ENCODE measurements at regions not wholly inside any gene's neighbourhood (a gene's known extent, or its start where the extent isn't known, plus 50 kb on each side); places are given as distances from the start of the nearest gene placed in this dataset.
A peak's percentile ranks its signal among the peaks of the same experiment; 100 is the strongest.

GRCh38 chr2:217382794-217383193 lies 522.9 kb upstream of the TNP1 start:
- H4K8ac ChIP-seq (ENCODE audit: low read depth, low read length) = no peak overlapping the region
- H3K27me3 ChIP-seq (ENCODE audit: insufficient read depth, low read length) = no peaks in the 10 kb centered on the region
- no peak overlapping the region for H3K23ac ChIP-seq (ENCODE audit: low read length)
- no peak overlapping the region for H2BK5ac ChIP-seq (ENCODE audit: low read depth, low read length, poor library complexity)
- WGBS (ENCODE audit: extremely low coverage, insufficient coverage, insufficient read length) = no CpG with 5 or more reads among the region's 5 CpGs
- H2AK5ac ChIP-seq (ENCODE audit: low read length) = no peak overlapping the region
- H3K27ac ChIP-seq (ENCODE audit: low read depth, low read length) = no peak overlapping the region
- H2BK120ac ChIP-seq (ENCODE audit: insufficient read depth, low read length, poor library complexity) = no peak overlapping the region
- H2BK12ac ChIP-seq (ENCODE audit: low read length) = no peak overlapping the region
- no peak overlapping the region for H4K12ac ChIP-seq (ENCODE audit: low read depth, low read length)
- H3K9me3 ChIP-seq (ENCODE audit: insufficient read depth, low read depth, low read length) = no peaks in the 10 kb centered on the region
- no peak for DNase-seq
- H3K36me3 ChIP-seq (ENCODE audit: control insufficient read depth in 1 of 2, insufficient read depth in 2 of 2, low read length in 2 of 2) = no peaks in the 10 kb centered on the region
- no peaks in the 10 kb centered on the region for H3K79me2 ChIP-seq (ENCODE audit: control insufficient read depth, insufficient read depth, low read length, poor library complexity)
- H3K14ac ChIP-seq (ENCODE audit: low read length) = no peak overlapping the region
- no peak overlapping the region for H3K4me3 ChIP-seq (ENCODE audit: low read depth, low read length)
- H4K91ac ChIP-seq (ENCODE audit: low read depth, low read length) = no peak overlapping the region
- H3K18ac ChIP-seq (ENCODE audit: low read length) = no peak overlapping the region
- H3K4me2 ChIP-seq (ENCODE audit: low read length) = no peak overlapping the region
- no peaks in the 10 kb centered on the region for H3K79me1 ChIP-seq (ENCODE audit: low read length)
- H3K4me1 ChIP-seq (ENCODE audit: control insufficient read depth in 1 of 2, insufficient read depth in 2 of 2, low read length in 2 of 2) = no peaks in the 10 kb centered on the region
- H3K9ac ChIP-seq (ENCODE audit: low read length) = no peak overlapping the region
- no peak overlapping the region for H3K4ac ChIP-seq (ENCODE audit: low read depth, low read length)
- no peak overlapping the region for H2AFZ ChIP-seq (ENCODE audit: insufficient read depth, low read length, poor library complexity)

- no peak overlapping the region for H3K4ac ChIP-seq (ENCODE audit: low read depth, low read length)
Observed at GRCh38 chr2:217379807-217380206, 519.9 kb upstream of the TNP1 start.

GRCh38 chr2:217372794-217373193 lies 512.9 kb upstream of the TNP1 start:
- H3K36me3 ChIP-seq (ENCODE audit: control insufficient read depth in 1 of 2, insufficient read depth in 2 of 2, low read length in 2 of 2) = no peaks in the 10 kb centered on the region
- H3K27ac ChIP-seq (ENCODE audit: low read depth, low read length) = peak overlapping the region; percentile 36
- peaks cover 19% of the 10 kb centered on the region for H3K79me1 ChIP-seq (ENCODE audit: low read length)
- H3K4me2 ChIP-seq (ENCODE audit: low read length) = no peak overlapping the region
- H2BK12ac ChIP-seq (ENCODE audit: low read length) = peak overlapping the region; percentile 4
- H2BK120ac ChIP-seq (ENCODE audit: insufficient read depth, low read length, poor library complexity) = no peak overlapping the region
- H4K8ac ChIP-seq (ENCODE audit: low read depth, low read length) = no peak overlapping the region
- H3K4me3 ChIP-seq (ENCODE audit: low read depth, low read length) = no peak overlapping the region
- H3K4me1 ChIP-seq (ENCODE audit: control insufficient read depth in 1 of 2, insufficient read depth in 2 of 2, low read length in 2 of 2) = peaks cover 11 to 23% of the 10 kb centered on the region in 2 experiments
- DNase-seq = no peak
- no peak overlapping the region for H3K9ac ChIP-seq (ENCODE audit: low read length)
- peak overlapping the region; percentile 32 for H4K91ac ChIP-seq (ENCODE audit: low read depth, low read length)
- H2AFZ ChIP-seq (ENCODE audit: insufficient read depth, low read length, poor library complexity) = no peak overlapping the region
- no CpG with 5 or more reads among the region's 2 CpGs for WGBS (ENCODE audit: extremely low coverage, insufficient coverage, insufficient read length)
- H2AK5ac ChIP-seq (ENCODE audit: low read length) = no peak overlapping the region
- peak overlapping the region; percentile 52 for H2BK5ac ChIP-seq (ENCODE audit: low read depth, low read length, poor library complexity)
- no peak overlapping the region for H3K23ac ChIP-seq (ENCODE audit: low read length)
- H3K79me2 ChIP-seq (ENCODE audit: control insufficient read depth, insufficient read depth, low read length, poor library complexity) = peaks cover 5% of the 10 kb centered on the region
- H4K12ac ChIP-seq (ENCODE audit: low read depth, low read length) = no peak overlapping the region
- no peak overlapping the region for H3K4ac ChIP-seq (ENCODE audit: low read depth, low read length)
- H3K9me3 ChIP-seq (ENCODE audit: insufficient read depth, low read depth, low read length) = no peaks in the 10 kb centered on the region
- H3K27me3 ChIP-seq (ENCODE audit: insufficient read depth, low read length) = no peaks in the 10 kb centered on the region
- no peak overlapping the region for H3K18ac ChIP-seq (ENCODE audit: low read length)
- H3K14ac ChIP-seq (ENCODE audit: low read length) = no peak overlapping the region

More at GRCh38 chr2:217379807-217380206, 519.9 kb upstream of the TNP1 start:
- Histone ChIP-seq H2BK5ac (ENCODE audit: low read depth, low read length, poor library complexity) (no peak overlapping the region), H3K4me3 (ENCODE audit: low read depth, low read length) (no peak overlapping the region), H3K79me2 (ENCODE audit: control insufficient read depth, insufficient read depth, low read length, poor library complexity) (no peaks in the 10 kb centered on the region), H3K23ac (ENCODE audit: low read length) (no peak overlapping the region), H3K9ac (ENCODE audit: low read length) (no peak overlapping the region), H2AK5ac (ENCODE audit: low read length) (no peak overlapping the region), H4K8ac (ENCODE audit: low read depth, low read length) (no peak overlapping the region), H2AFZ (ENCODE audit: insufficient read depth, low read length, poor library complexity) (no peak overlapping the region), H2BK120ac (ENCODE audit: insufficient read depth, low read length, poor library complexity) (no peak overlapping the region), H3K79me1 (ENCODE audit: low read length) (no peaks in the 10 kb centered on the region), H4K12ac (ENCODE audit: low read depth, low read length) (no peak overlapping the region), H3K14ac (ENCODE audit: low read length) (no peak overlapping the region), H3K27me3 (ENCODE audit: insufficient read depth, low read length) (no peaks in the 10 kb centered on the region), H3K36me3 (ENCODE audit: control insufficient read depth in 1 of 2, insufficient read depth in 2 of 2, low read length in 2 of 2) (no peaks in the 10 kb centered on the region), H3K27ac (ENCODE audit: low read depth, low read length) (no peak overlapping the region), H4K91ac (ENCODE audit: low read depth, low read length) (no peak overlapping the region), H2BK12ac (ENCODE audit: low read length) (no peak overlapping the region), H3K4me1 (ENCODE audit: control insufficient read depth in 1 of 2, insufficient read depth in 2 of 2, low read length in 2 of 2) (no peaks in the 10 kb centered on the region), H3K18ac (ENCODE audit: low read length) (no peak overlapping the region), H3K9me3 (ENCODE audit: insufficient read depth, low read depth, low read length) (no peaks in the 10 kb centered on the region), H3K4me2 (ENCODE audit: low read length) (no peak overlapping the region)
- no CpG with 5 or more reads among the region's 6 CpGs for WGBS (ENCODE audit: extremely low coverage, insufficient coverage, insufficient read length)
- no peak for DNase-seq

- Histone ChIP-seq H3K9me3 (ENCODE audit: insufficient read depth, low read depth, low read length) (no peaks in the 10 kb centered on the region), H2BK5ac (ENCODE audit: low read depth, low read length, poor library complexity) (peak overlapping the region; percentile 3), H3K9ac (ENCODE audit: low read length) (no peak overlapping the region), H3K36me3 (ENCODE audit: control insufficient read depth in 1 of 2, insufficient read depth in 2 of 2, low read length in 2 of 2) (no peaks in the 10 kb centered on the region), H3K79me1 (ENCODE audit: low read length) (peaks cover 23% of the 10 kb centered on the region), H3K27me3 (ENCODE audit: insufficient read depth, low read length) (no peaks in the 10 kb centered on the region), H3K4me2 (ENCODE audit: low read length) (no peak overlapping the region), H3K14ac (ENCODE audit: low read length) (peak overlapping the region; percentile 73), H3K18ac (ENCODE audit: low read length) (no peak overlapping the region), H3K79me2 (ENCODE audit: control insufficient read depth, insufficient read depth, low read length, poor library complexity) (peaks cover 5% of the 10 kb centered on the region), H4K91ac (ENCODE audit: low read depth, low read length) (peak overlapping the region; percentile 87), H2AFZ (ENCODE audit: insufficient read depth, low read length, poor library complexity) (peak overlapping the region; percentile 48), H3K4me1 (ENCODE audit: control insufficient read depth in 1 of 2, insufficient read depth in 2 of 2, low read length in 2 of 2) (peaks cover 15 to 30% of the 10 kb centered on the region in 2 experiments), H3K23ac (ENCODE audit: low read length) (no peak overlapping the region), H3K4me3 (ENCODE audit: low read depth, low read length) (no peak overlapping the region), H2AK5ac (ENCODE audit: low read length) (no peak overlapping the region), H3K27ac (ENCODE audit: low read depth, low read length) (peak overlapping the region; percentile 36), H4K12ac (ENCODE audit: low read depth, low read length) (no peak overlapping the region), H4K8ac (ENCODE audit: low read depth, low read length) (no peak overlapping the region), H3K4ac (ENCODE audit: low read depth, low read length) (peak overlapping the region; percentile 12), H2BK120ac (ENCODE audit: insufficient read depth, low read length, poor library complexity) (peak overlapping the region; percentile 89), H2BK12ac (ENCODE audit: low read length) (peak overlapping the region; percentile 34)
- no peak for DNase-seq
- no CpG with 5 or more reads among the region's 9 CpGs for WGBS (ENCODE audit: extremely low coverage, insufficient coverage, insufficient read length)
Observed at GRCh38 chr2:217371781-217372213, 511.9 kb upstream of the TNP1 start.
